Liver (tissue), 8 donors: ENCODE measurements at regions not wholly inside any gene's neighbourhood (a gene's known extent, or its start where the extent isn't known, plus 50 kb on each side); places are given as distances from the start of the nearest gene placed in this dataset.

ENCODE experiments used
- DNase-seq: peaks from one replicate; pipeline ENCODE4 v3.0.0-alpha.2; 2017; ENCODE audit warnings: low spot score
- H3K27ac ChIP-seq, 2 donors: one replicate each; pipeline ENCODE4 v1.7.0; 2013; ENCODE audit warnings: inconsistent platforms in 2 of 2, low read length in 2 of 2, control low read depth in 1 of 2, low read depth in 1 of 2, mild to moderate bottlenecking in 1 of 2
- H3K27me3 ChIP-seq, 4 donors: one replicate each; pipeline versions ENCODE4 v1.6.1 to v1.7.0; 2013; ENCODE audit warnings: low read length in 3 of 4, inconsistent platforms in 1 of 4, mild to moderate bottlenecking in 1 of 4, moderate library complexity in 1 of 4; ENCODE audit not compliant: control insufficient read depth in 4 of 4, insufficient read depth in 4 of 4
- H3K36me3 ChIP-seq, 4 donors: one replicate each; pipeline versions ENCODE4 v1.6.1 to v1.7.0; 2013; ENCODE audit warnings: low read length in 3 of 4, mild to moderate bottlenecking in 3 of 4, low read depth in 1 of 4, moderate library complexity in 1 of 4; ENCODE audit not compliant: control insufficient read depth in 4 of 4, insufficient read depth in 3 of 4
- H3K4me1 ChIP-seq, 4 donors: one replicate each; pipeline versions ENCODE4 v1.6.1 to v1.7.0; 2013; ENCODE audit warnings: low read length in 3 of 4, mild to moderate bottlenecking in 3 of 4, moderate library complexity in 1 of 4; ENCODE audit not compliant: control insufficient read depth in 4 of 4, insufficient read depth in 4 of 4
- H3K4me3 ChIP-seq, 3 donors: one replicate each; pipeline versions ENCODE4 v1.6.1 to v1.7.0; 2013; ENCODE audit warnings: low read length in 3 of 3, control low read depth in 1 of 3, low read depth in 1 of 3, mild to moderate bottlenecking in 1 of 3
- H3K9ac ChIP-seq, 2 donors: one replicate each; pipeline ENCODE4 v1.7.0; 2013; ENCODE audit warnings: low read length in 2 of 2, mild to moderate bottlenecking in 2 of 2, moderate library complexity in 2 of 2, control low read depth in 1 of 2, low read depth in 1 of 2
- H3K9me3 ChIP-seq, 4 donors: one replicate each; pipeline versions ENCODE4 v1.6.1 to v1.7.0; 2013; ENCODE audit warnings: low read length in 3 of 4; ENCODE audit not compliant: control insufficient read depth in 4 of 4
- CTCF ChIP-seq: fragments of 150-350 bp; IDR thresholded peaks from 2 replicates; pipeline ENCODE4 v1.5.1; 2017; ENCODE audit warnings: improper control_type of control experiment, low read depth, low read length; ENCODE audit not compliant: missing input control
- EGR1 ChIP-seq, 2 donors: IDR thresholded peaks; 2 replicates each; pipeline ENCODE4 v1.6.1; 2016 to 2018; ENCODE audit warnings: antibody characterized with exemption in 2 of 2, low read depth in 2 of 2
- FOXA1 ChIP-seq: IDR thresholded peaks from 2 replicates; pipeline ENCODE4 v1.6.1; 2016; ENCODE audit warnings: antibody characterized with exemption
- FOXA2 ChIP-seq: IDR thresholded peaks from 2 replicates; pipeline ENCODE4 v1.6.1; 2016; ENCODE audit warnings: antibody characterized with exemption
- GABPA ChIP-seq, 2 donors: IDR thresholded peaks in 1 of 2; conservative IDR thresholded peaks in 1 of 2; 2 replicates each; pipeline ENCODE4 v1.6.1; 2016; ENCODE audit warnings: antibody characterized with exemption in 2 of 2, mild to moderate bottlenecking in 1 of 2, moderate library complexity in 1 of 2
- HNF4A ChIP-seq, 2 donors: conservative IDR thresholded peaks; 2 replicates each; pipeline ENCODE4 v1.6.1; 2016; ENCODE audit warnings: antibody characterized with exemption in 2 of 2, mild to moderate bottlenecking in 2 of 2
- HNF4G ChIP-seq: IDR thresholded peaks from 2 replicates; pipeline ENCODE4 v1.6.1; 2016; ENCODE audit warnings: antibody characterized with exemption
- MAX ChIP-seq: IDR thresholded peaks from 2 replicates; pipeline ENCODE4 v1.6.1; 2016; ENCODE audit warnings: antibody characterized with exemption
- RAD21 ChIP-seq, 2 donors: IDR thresholded peaks; 2 replicates each; pipeline ENCODE4 v1.6.1; 2016; ENCODE audit warnings: antibody characterized with exemption in 2 of 2, mild to moderate bottlenecking in 2 of 2
- REST ChIP-seq: IDR thresholded peaks from 2 replicates; pipeline ENCODE4 v1.6.1; 2016; ENCODE audit warnings: antibody characterized with exemption, mild to moderate bottlenecking
- WGBS: extraction: QIAGEN DNeasy Blood & Tissue Kit; methylation state at CpG from one replicate; pipeline ENCODE4 v1.1.7; 2013; 5-methylcytosine and 5-hydroxymethylcytosine counted together
- TF ChIP-seq, protein P1 (sequence below): IDR thresholded peaks from 2 replicates; pipeline ENCODE4 v1.6.1; 2016; ENCODE audit warnings: antibody characterized with exemption
- TF ChIP-seq, protein P2 (sequence below): IDR thresholded peaks from 2 replicates; pipeline ENCODE4 v1.6.1; 2016; ENCODE audit warnings: antibody characterized with exemption
- donor health status: healthy.
- donor health status: healthy.
- donor health status: healthy.
- donor health status: healthy.
- donor health status: healthy.

DNA sequence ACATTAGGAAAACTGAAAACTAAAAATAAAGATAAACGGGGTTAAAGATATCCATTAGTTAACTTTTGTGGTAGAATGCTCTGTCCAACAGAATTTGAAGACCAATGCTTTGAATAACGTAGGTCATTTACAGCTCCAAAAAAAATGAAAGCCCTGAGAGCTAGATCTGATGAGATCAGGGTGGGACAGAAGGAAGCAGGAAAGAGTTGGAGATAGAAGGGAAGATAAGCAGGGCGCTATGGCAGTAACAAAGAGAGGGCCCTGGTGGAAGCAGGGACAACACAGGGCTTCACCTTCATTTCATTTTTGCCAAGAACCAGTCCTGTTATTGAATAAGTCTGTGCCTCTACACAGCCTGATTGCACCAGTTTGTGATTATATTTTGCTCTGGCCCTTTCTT, 51.0 kb upstream of the RGS8 start:
- no peaks in the 10 kb centered on the region for H3K27me3 ChIP-seq
- peaks cover 0 to 2% (median 0%) of the 10 kb centered on the region in 4 donors for H3K9me3 ChIP-seq
- no peak for DNase-seq
- no peak overlapping the region for H3K27ac ChIP-seq
- WGBS = 81% methylated on average over 3 of the region's 3 CpGs
- H3K36me3 ChIP-seq = no peaks in the 10 kb centered on the region
- no peak overlapping the region for H3K4me3 ChIP-seq
- no peaks in the 10 kb centered on the region for H3K4me1 ChIP-seq
- no peak overlapping the region for H3K9ac ChIP-seq
- TF ChIP-seq MAX (no peak), RAD21 (IDR thresholded peaks at IDR 0.05) (no peak), GABPA (IDR thresholded peaks at IDR 0.05 in 1 of 2, conservative IDR thresholded peaks at IDR 0.05 in 1 of 2) (no peak), EGR1 (IDR thresholded peaks at IDR 0.05; ENCODE audit: low read depth in 2 of 2) (no peak), HNF4A (conservative IDR thresholded peaks at IDR 0.05) (no peak), FOXA2 (no peak), FOXA1 (no peak), HNF4G (no peak)
- TF ChIP-seq, protein P1, sequence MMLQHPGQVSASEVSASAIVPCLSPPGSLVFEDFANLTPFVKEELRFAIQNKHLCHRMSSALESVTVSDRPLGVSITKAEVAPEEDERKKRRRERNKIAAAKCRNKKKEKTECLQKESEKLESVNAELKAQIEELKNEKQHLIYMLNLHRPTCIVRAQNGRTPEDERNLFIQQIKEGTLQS = no peak
- TF ChIP-seq, protein P2, sequence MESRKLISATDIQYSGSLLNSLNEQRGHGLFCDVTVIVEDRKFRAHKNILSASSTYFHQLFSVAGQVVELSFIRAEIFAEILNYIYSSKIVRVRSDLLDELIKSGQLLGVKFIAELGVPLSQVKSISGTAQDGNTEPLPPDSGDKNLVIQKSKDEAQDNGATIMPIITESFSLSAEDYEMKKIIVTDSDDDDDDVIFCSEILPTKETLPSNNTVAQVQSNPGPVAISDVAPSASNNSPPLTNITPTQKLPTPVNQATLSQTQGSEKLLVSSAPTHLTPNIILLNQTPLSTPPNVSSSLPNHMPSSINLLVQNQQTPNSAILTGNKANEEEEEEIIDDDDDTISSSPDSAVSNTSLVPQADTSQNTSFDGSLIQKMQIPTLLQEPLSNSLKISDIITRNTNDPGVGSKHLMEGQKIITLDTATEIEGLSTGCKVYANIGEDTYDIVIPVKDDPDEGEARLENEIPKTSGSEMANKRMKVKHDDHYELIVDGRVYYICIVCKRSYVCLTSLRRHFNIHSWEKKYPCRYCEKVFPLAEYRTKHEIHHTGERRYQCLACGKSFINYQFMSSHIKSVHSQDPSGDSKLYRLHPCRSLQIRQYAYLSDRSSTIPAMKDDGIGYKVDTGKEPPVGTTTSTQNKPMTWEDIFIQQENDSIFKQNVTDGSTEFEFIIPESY = no peak

DNA sequence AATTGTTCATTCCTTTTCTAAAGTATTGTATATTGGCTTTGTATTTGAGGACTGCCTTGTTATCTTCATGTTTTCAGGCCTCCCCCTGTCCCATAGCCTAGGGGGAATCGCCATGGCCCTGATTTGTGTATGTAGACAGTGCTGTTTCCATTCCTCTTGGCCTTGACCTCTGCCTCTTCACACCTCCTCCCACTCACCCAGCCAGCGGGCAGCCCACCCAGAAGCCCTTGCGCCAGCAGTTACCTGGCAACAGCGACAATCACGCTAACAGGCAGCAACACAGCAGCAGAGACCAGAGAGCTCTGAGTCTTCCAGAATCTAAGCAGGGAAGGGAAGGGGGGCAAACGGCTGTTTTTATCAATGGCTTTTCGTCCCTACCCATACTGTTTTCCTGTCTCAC, 50.0 kb upstream of the NPL start:
- Histone ChIP-seq H3K4me3 (no peak overlapping the region), H3K9ac (no peak overlapping the region), H3K4me1 (no peaks in the 10 kb centered on the region), H3K27me3 (no peaks in the 10 kb centered on the region), H3K27ac (no peak overlapping the region), H3K9me3 (peaks cover 0 to 2% (median 0%) of the 10 kb centered on the region in 4 donors), H3K36me3 (no peaks in the 10 kb centered on the region)
- peak; percentile 40 for DNase-seq
- WGBS = 44% methylated on average over 7 of the region's 7 CpGs
- TF ChIP-seq, protein P2 = no peak
- TF ChIP-seq REST (no peak), FOXA2 (no peak), GABPA (IDR thresholded peaks at IDR 0.05 in 1 of 2, conservative IDR thresholded peaks at IDR 0.05 in 1 of 2) (no peak), HNF4A (conservative IDR thresholded peaks at IDR 0.05) (no peak), CTCF (no peak)
